ENCODE measurements at regions not wholly inside any gene's neighbourhood (a gene's known extent, or its start where the extent isn't known, plus 50 kb on each side); places are given as distances from the start of the nearest gene placed in this dataset.
A peak's percentile ranks its signal among the peaks of the same experiment; 100 is the strongest.

GRCh38 chr5:4880304-4880741 is 259.8 kb upstream of the ADAMTS16 start:
- Histone ChIP-seq H3K27me3 (no peaks in the 10 kb centered on the region), H3K9me3 (no peaks in the 10 kb centered on the region), H3K4me1 (no peaks in the 10 kb centered on the region), H3K4me3 (no peak overlapping the region), H3K36me3 (no peaks in the 10 kb centered on the region), H3K27ac (no peak overlapping the region)
- TF ChIP-seq EP300 (IDR thresholded peaks at IDR 0.05) = no peak
- no peak for TF ChIP-seq POLR2AphosphoS5 (IDR thresholded peaks at IDR 0.05)
- TF ChIP-seq POLR2A (IDR thresholded peaks at IDR 0.05) = no peak
- no peak for TF ChIP-seq CTCF (IDR thresholded peaks at IDR 0.05)
- 79 to 82% methylated on average over 10 to 13 of the region's 15 CpGs for WGBS, 2 donors
- DNase-seq (peak in 1 of 2 donors; percentile 49), ATAC-seq (ENCODE audit: low FRiP score in 2 of 2) (no peak)

- 86 to 89% methylated on average over 8 of the region's 8 CpGs for WGBS, 2 donors
- Histone ChIP-seq H3K4me1 (no peaks in the 10 kb centered on the region), H3K9me3 (no peaks in the 10 kb centered on the region), H3K36me3 (no peaks in the 10 kb centered on the region), H3K4me3 (no peak overlapping the region), H3K27ac (no peak overlapping the region), H3K27me3 (no peaks in the 10 kb centered on the region)
- DNase-seq (no peak), ATAC-seq (ENCODE audit: low FRiP score in 2 of 2) (no peak)
- TF ChIP-seq POLR2AphosphoS5 (IDR thresholded peaks at IDR 0.05) = no peak
- no peak for TF ChIP-seq CTCF (IDR thresholded peaks at IDR 0.05)
- no peak for TF ChIP-seq EP300 (IDR thresholded peaks at IDR 0.05)
- TF ChIP-seq POLR2A (IDR thresholded peaks at IDR 0.05) = no peak
These were observed 258.6 kb upstream of the ADAMTS16 start for GRCh38 chr5:4881366-4882002.

GRCh38 chr5:4882186-4882585 is 257.9 kb upstream of the ADAMTS16 start:
- Histone ChIP-seq H3K4me1 (no peaks in the 10 kb centered on the region), H3K9me3 (no peaks in the 10 kb centered on the region), H3K4me3 (no peak overlapping the region), H3K36me3 (no peaks in the 10 kb centered on the region), H3K27me3 (no peaks in the 10 kb centered on the region), H3K27ac (no peak overlapping the region)
- TF ChIP-seq POLR2A (IDR thresholded peaks at IDR 0.05) = no peak
- no peak for TF ChIP-seq POLR2AphosphoS5 (IDR thresholded peaks at IDR 0.05)
- no peak for TF ChIP-seq CTCF (IDR thresholded peaks at IDR 0.05)
- TF ChIP-seq EP300 (IDR thresholded peaks at IDR 0.05) = no peak
- WGBS, 2 donors = 70 to 98% methylated on average over 3 to 4 of the region's 4 CpGs
- no peak for DNase-seq
- ATAC-seq (ENCODE audit: low FRiP score in 2 of 2) = no peak

- Histone ChIP-seq H3K27me3 (no peaks in the 10 kb centered on the region), H3K9me3 (no peaks in the 10 kb centered on the region), H3K36me3 (no peaks in the 10 kb centered on the region), H3K27ac (no peak overlapping the region), H3K4me1 (no peaks in the 10 kb centered on the region), H3K4me3 (no peak overlapping the region)
- TF ChIP-seq POLR2AphosphoS5 (IDR thresholded peaks at IDR 0.05) (no peak), EP300 (IDR thresholded peaks at IDR 0.05) (no peak), POLR2A (IDR thresholded peaks at IDR 0.05) (no peak), CTCF (IDR thresholded peaks at IDR 0.05) (no peak)
- no peak for ATAC-seq (ENCODE audit: low FRiP score in 2 of 2)
- no peak for DNase-seq
- WGBS, 2 donors = 64 to 69% methylated on average over 6 of the region's 6 CpGs
These were observed 256.8 kb upstream of the ADAMTS16 start for GRCh38 chr5:4883360-4883759.
